Activated T-cell treated with anti-CD3 and anti-CD28 coated beads, Interleukin-2, amount 50 U/mL, for 72 hours (primary cell): ENCODE measurements at regions not wholly inside any gene's neighbourhood (a gene's known extent, or its start where the extent isn't known, plus 50 kb on each side); places are given as distances from the start of the nearest gene placed in this dataset.

Source experiments
- ATAC-seq, 2 donors: fragments of 150-1000 bp; cut with Tn5 transposase; replicated peaks in 1 of 2; 2 replicates each; pipeline ENCODE4 v1.10.0; 2021; ENCODE audit warnings: moderate library complexity in 2 of 2, mild to moderate bottlenecking in 1 of 2
- DNase-seq, 2 donors: peaks; one replicate each; pipeline ENCODE4 v3.0.0; 2021 to 2022; ENCODE audit warnings: mixed read lengths in 1 of 2
- H3K27ac Mint-ChIP-seq: one replicate; pipeline ENCODE4 v1.8.0; 2022; ENCODE audit warnings: mild to moderate bottlenecking, moderate library complexity, mixed read lengths
- H3K27me3 Mint-ChIP-seq: one replicate; pipeline ENCODE4 v1.8.0; 2022; ENCODE audit warnings: low read depth, mixed read lengths
- H3K36me3 Mint-ChIP-seq, 2 donors: one replicate each; pipeline ENCODE4 v1.8.0; 2022; ENCODE audit warnings: mixed read lengths in 2 of 2, mild to moderate bottlenecking in 1 of 2; ENCODE audit not compliant: insufficient read depth in 2 of 2
- H3K4me1 Mint-ChIP-seq: one replicate; pipeline ENCODE4 v1.8.0; 2022; ENCODE audit warnings: low read depth, mixed read lengths
- H3K4me3 Mint-ChIP-seq, 2 donors: one replicate each; pipeline ENCODE4 v1.8.0; 2022; ENCODE audit warnings: mild to moderate bottlenecking in 2 of 2, mixed read lengths in 2 of 2, moderate library complexity in 2 of 2
- H3K9me3 Mint-ChIP-seq, 2 donors: one replicate each; pipeline ENCODE4 v1.8.0; 2022; ENCODE audit warnings: mixed read lengths in 2 of 2

- H3K4me3 Mint-ChIP-seq = no peak overlapping the region
- no peak for DNase-seq
- no peaks in the 10 kb centered on the region for H3K4me1 Mint-ChIP-seq
Measured at GRCh38 chr9:13862654-13863053, 451.3 kb downstream of the NFIB start.

GRCh38 chr9:13860946-13861640, 452.8 kb downstream of the NFIB start:
- H3K27me3 Mint-ChIP-seq = no peaks in the 10 kb centered on the region
- DNase-seq = no peak
- ATAC-seq = no peak
- H3K4me3 Mint-ChIP-seq = no peak overlapping the region
- no peaks in the 10 kb centered on the region for H3K4me1 Mint-ChIP-seq
- no peak overlapping the region for H3K27ac Mint-ChIP-seq
- H3K9me3 Mint-ChIP-seq = peaks cover 0 to 11% of the 10 kb centered on the region in 2 donors
- no peaks in the 10 kb centered on the region for H3K36me3 Mint-ChIP-seq

More at GRCh38 chr9:13862654-13863053, 451.3 kb downstream of the NFIB start:
- no peak for ATAC-seq
- Mint-ChIP-seq H3K36me3 (no peaks in the 10 kb centered on the region), H3K9me3 (peaks cover 0 to 6% of the 10 kb centered on the region in 2 donors), H3K27me3 (no peaks in the 10 kb centered on the region), H3K27ac (no peak overlapping the region)

GRCh38 chr9:13860019-13860418, 453.9 kb downstream of the NFIB start:
- Mint-ChIP-seq H3K27ac (no peak overlapping the region), H3K36me3 (no peaks in the 10 kb centered on the region), H3K4me1 (no peaks in the 10 kb centered on the region), H3K9me3 (peaks cover 0 to 9% of the 10 kb centered on the region in 2 donors), H3K4me3 (no peak overlapping the region), H3K27me3 (no peaks in the 10 kb centered on the region)
- ATAC-seq (no peak), DNase-seq (no peak)

GRCh38 chr9:13857521-13857920, 456.4 kb downstream of the NFIB start:
- no peak for DNase-seq
- Mint-ChIP-seq H3K4me1 (no peaks in the 10 kb centered on the region), H3K36me3 (peaks cover 0 to 2% of the 10 kb centered on the region in 2 donors), H3K27me3 (no peaks in the 10 kb centered on the region), H3K27ac (no peak overlapping the region), H3K4me3 (no peak overlapping the region), H3K9me3 (peaks cover 0 to 9% of the 10 kb centered on the region in 2 donors)
- ATAC-seq = no peak

- no peaks in the 10 kb centered on the region for H3K27me3 Mint-ChIP-seq
- H3K9me3 Mint-ChIP-seq = peaks cover 0 to 10% of the 10 kb centered on the region in 2 donors
- no peak overlapping the region for H3K27ac Mint-ChIP-seq
- ATAC-seq = no peak
- H3K4me1 Mint-ChIP-seq = no peaks in the 10 kb centered on the region
- H3K4me3 Mint-ChIP-seq = no peak overlapping the region
- H3K36me3 Mint-ChIP-seq = no peaks in the 10 kb centered on the region
- DNase-seq = no peak
Measured at GRCh38 chr9:13847270-13847669, 466.7 kb downstream of the NFIB start.

GRCh38 chr9:13845460-13845859, 468.5 kb downstream of the NFIB start:
- no peak for ATAC-seq
- Mint-ChIP-seq H3K36me3 (no peaks in the 10 kb centered on the region), H3K27me3 (no peaks in the 10 kb centered on the region), H3K4me1 (no peaks in the 10 kb centered on the region), H3K4me3 (no peak overlapping the region), H3K27ac (no peak overlapping the region), H3K9me3 (peaks cover 2 to 10% of the 10 kb centered on the region in 2 donors)
- DNase-seq = no peak

- peaks cover 6 to 13% of the 10 kb centered on the region in 2 donors for H3K9me3 Mint-ChIP-seq
- DNase-seq (no peak), ATAC-seq (no peak)
- H3K4me3 Mint-ChIP-seq = no peak overlapping the region
- H3K4me1 Mint-ChIP-seq = no peaks in the 10 kb centered on the region
- no peaks in the 10 kb centered on the region for H3K36me3 Mint-ChIP-seq
- no peak overlapping the region for H3K27ac Mint-ChIP-seq
- H3K27me3 Mint-ChIP-seq = no peaks in the 10 kb centered on the region
Measured at GRCh38 chr9:13841746-13842462, 472.0 kb downstream of the NFIB start.

- ATAC-seq = no peak
- no peaks in the 10 kb centered on the region for H3K27me3 Mint-ChIP-seq
Measured at GRCh38 chr9:13832446-13832845, 481.5 kb downstream of the NFIB start.

GRCh38 chr9:13823026-13823425, 490.9 kb downstream of the NFIB start:
- no peak for ATAC-seq
- no peaks in the 10 kb centered on the region for H3K27me3 Mint-ChIP-seq
- H3K4me3 Mint-ChIP-seq = no peak overlapping the region
- DNase-seq = no peak
- no peak overlapping the region for H3K27ac Mint-ChIP-seq
- H3K9me3 Mint-ChIP-seq = peaks cover 4 to 6% of the 10 kb centered on the region in 2 donors
- no peaks in the 10 kb centered on the region for H3K4me1 Mint-ChIP-seq
- H3K36me3 Mint-ChIP-seq = peaks cover 1 to 5% of the 10 kb centered on the region in 2 donors

More at GRCh38 chr9:13832446-13832845, 481.5 kb downstream of the NFIB start:
- H3K4me1 Mint-ChIP-seq = no peaks in the 10 kb centered on the region
- H3K27ac Mint-ChIP-seq = no peak overlapping the region
- no peak for DNase-seq
- H3K36me3 Mint-ChIP-seq = peaks cover 0 to 5% of the 10 kb centered on the region in 2 donors
- H3K4me3 Mint-ChIP-seq = no peak overlapping the region
- peaks cover 6 to 22% of the 10 kb centered on the region in 2 donors for H3K9me3 Mint-ChIP-seq

- Mint-ChIP-seq H3K36me3 (peaks cover 1 to 6% of the 10 kb centered on the region in 2 donors), H3K27ac (no peak overlapping the region), H3K9me3 (peaks cover 9 to 12% of the 10 kb centered on the region in 2 donors), H3K4me1 (no peaks in the 10 kb centered on the region), H3K4me3 (no peak overlapping the region), H3K27me3 (no peaks in the 10 kb centered on the region)
- no peak for ATAC-seq
- no peak for DNase-seq
Measured at GRCh38 chr9:13817754-13818278, 496.1 kb downstream of the NFIB start.

GRCh38 chr9:13816837-13817236, 497.1 kb downstream of the NFIB start:
- H3K27me3 Mint-ChIP-seq = no peaks in the 10 kb centered on the region
- no peak for DNase-seq
- peaks cover 1 to 6% of the 10 kb centered on the region in 2 donors for H3K36me3 Mint-ChIP-seq
- H3K4me1 Mint-ChIP-seq = no peaks in the 10 kb centered on the region
- H3K27ac Mint-ChIP-seq = no peak overlapping the region
- H3K4me3 Mint-ChIP-seq = no peak overlapping the region
- ATAC-seq = no peak
- peaks cover 9 to 14% of the 10 kb centered on the region in 2 donors for H3K9me3 Mint-ChIP-seq

- Mint-ChIP-seq H3K27me3 (no peaks in the 10 kb centered on the region), H3K4me1 (no peaks in the 10 kb centered on the region), H3K36me3 (peaks cover 0 to 1% of the 10 kb centered on the region in 2 donors), H3K27ac (no peak overlapping the region), H3K9me3 (peaks cover 5 to 13% of the 10 kb centered on the region in 2 donors), H3K4me3 (no peak overlapping the region)
- DNase-seq (no peak), ATAC-seq (no peak)
Measured at GRCh38 chr9:13814647-13815400, 499.1 kb downstream of the NFIB start.

GRCh38 chr9:13811876-13812275, 502.1 kb downstream of the NFIB start:
- no peaks in the 10 kb centered on the region for H3K27me3 Mint-ChIP-seq
- DNase-seq = no peak
- H3K4me3 Mint-ChIP-seq = no peak overlapping the region
- H3K27ac Mint-ChIP-seq = no peak overlapping the region
- no peak for ATAC-seq
- H3K36me3 Mint-ChIP-seq = peaks cover 0 to 1% of the 10 kb centered on the region in 2 donors
- H3K4me1 Mint-ChIP-seq = no peaks in the 10 kb centered on the region
- H3K9me3 Mint-ChIP-seq = peaks cover 10 to 13% of the 10 kb centered on the region in 2 donors
